SU-DHL-6 (cell line): ENCODE measurements at regions not wholly inside any gene's neighbourhood (a gene's known extent, or its start where the extent isn't known, plus 50 kb on each side); places are given as distances from the start of the nearest gene placed in this dataset.
"Not testable (repeated sequence)": the region's sequence is repeated elsewhere in the genome, so short reads cannot be mapped to it uniquely, and the experiment has no call there.

Experiments
- H2AFZ ChIP-seq: fragments of 200-600 bp; sonication (generic); 2 replicates; pipeline ENCODE4 v1.6.1; 2014; ENCODE audit warnings: low read depth, mild to moderate bottlenecking, moderate library complexity, mixed read lengths, antibody characterized with exemption, low read length; ENCODE audit not compliant: severe bottlenecking
- H3F3A ChIP-seq: fragments of 200-600 bp; shearing (Covaris generic); 2 replicates; pipeline ENCODE4 v1.6.0; 2016; ENCODE audit warnings: antibody characterized with exemption, mild to moderate bottlenecking; ENCODE audit not compliant: insufficient read depth
- H3K27ac ChIP-seq: fragments of 200-600 bp; sonication (generic); 2 replicates; pipeline ENCODE4 v1.5.1; 2016; ENCODE audit warnings: low read depth, mild to moderate bottlenecking, low read length, moderate library complexity, mixed read lengths
- H3K27me3 ChIP-seq: fragments of 200-600 bp; sonication (generic), shearing (Covaris generic); 2 replicates; pipeline ENCODE4 v1.6.0; 2014; ENCODE audit warnings: mild to moderate bottlenecking, low read length
- H3K36me3 ChIP-seq: fragments of 200-600 bp; sonication (generic); 2 replicates; pipeline ENCODE4 v1.6.1; 2014; ENCODE audit warnings: mild to moderate bottlenecking, low read length, mixed read lengths
- H3K4me2 ChIP-seq: fragments of 300-600, 200-600 bp; shearing (Covaris generic), sonication (generic); 2 replicates; pipeline ENCODE4 v1.6.0; 2014; ENCODE audit warnings: low read length, low read depth, mild to moderate bottlenecking; ENCODE audit not compliant: poor library complexity, severe bottlenecking
- H3K4me3 ChIP-seq: fragments of 200-600 bp; sonication (generic); 2 replicates; pipeline ENCODE4 v1.5.1; 2014; ENCODE audit warnings: antibody characterized with exemption, low read length, mild to moderate bottlenecking, mixed read lengths; ENCODE audit not compliant: insufficient read depth, poor library complexity, severe bottlenecking
- H3K79me2 ChIP-seq: fragments of 200-600 bp; sonication (generic); 2 replicates; pipeline ENCODE4 v1.6.1; 2014; ENCODE audit warnings: mild to moderate bottlenecking, low read length, moderate library complexity; ENCODE audit not compliant: insufficient read depth
- H3K9ac ChIP-seq: fragments of 200-600 bp; sonication (generic); 2 replicates; pipeline ENCODE4 v1.7.0; 2014; ENCODE audit warnings: mild to moderate bottlenecking, low read length
- H3K9me2 ChIP-seq: fragments of 200-600 bp; sonication (generic); replicated peaks from 2 replicates; pipeline ENCODE4 v1.6.1; 2014; ENCODE audit warnings: low read length; ENCODE audit not compliant: insufficient read depth
- H3K9me3 ChIP-seq: fragments of 200-600 bp; sonication (generic); 2 replicates; pipeline ENCODE4 v1.6.1; 2014; ENCODE audit warnings: low read length, mixed read lengths; ENCODE audit not compliant: insufficient read depth
- H4K20me1 ChIP-seq: fragments of 200-600 bp; sonication (generic); 2 replicates; pipeline ENCODE4 v1.6.1; 2014; ENCODE audit warnings: low read depth, mild to moderate bottlenecking, antibody characterized with exemption, low read length, moderate library complexity, mixed read lengths
- EZH2phosphoT487 ChIP-seq: fragments of 200-600 bp; sonication (generic), shearing (Covaris generic); conservative IDR thresholded peaks from 2 replicates; pipeline ENCODE4 v1.6.1; 2018; ENCODE audit warnings: mild to moderate bottlenecking, antibody characterized with exemption, low read length, moderate library complexity, mixed read lengths
- TF ChIP-seq, protein P1 (sequence below): fragments of 200-600 bp; sonication (generic); IDR thresholded peaks from one replicate; pipeline ENCODE4 v1.5.1; 2017; ENCODE audit warnings: antibody characterized with exemption, mild to moderate bottlenecking, low read length, moderate library complexity; ENCODE audit not compliant: insufficient read depth, poor library complexity, severe bottlenecking

DNA sequence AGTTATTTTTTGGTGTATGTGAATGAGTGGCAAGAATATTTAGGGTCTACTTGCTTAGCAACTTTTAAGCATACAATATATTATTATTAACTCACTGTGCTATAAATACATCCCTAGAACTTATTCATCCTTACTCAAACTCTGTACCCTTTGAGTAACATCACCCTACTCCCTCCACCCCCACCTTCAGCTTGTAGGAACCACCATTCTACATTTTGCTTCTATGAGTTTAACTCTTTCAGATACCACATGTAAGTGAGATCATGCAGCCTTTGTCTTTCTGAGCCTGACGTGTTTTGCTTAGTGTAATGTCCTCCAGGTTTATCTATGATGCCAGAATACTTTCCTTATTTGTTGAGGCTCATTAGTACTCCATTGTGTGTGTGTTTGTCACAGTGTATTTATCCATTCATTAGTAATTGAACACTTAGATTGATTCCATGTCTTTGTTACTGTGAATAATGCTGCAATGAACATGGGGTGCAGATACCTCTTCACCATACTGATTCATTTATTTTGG is 526.9 kb downstream of the PYDC2 start:
- peaks cover 7% of the 10 kb centered on the region; the same call in 1 of the 2 replicates for H3K9me3 ChIP-seq
- H4K20me1 ChIP-seq, result no peaks in the 10 kb centered on the region

GRCh38 chr3:191993952-191994351 is 533.0 kb downstream of the PYDC2 start:
- H3K27ac ChIP-seq, result not testable (repeated sequence)

More for the DNA sequence above, 526.9 kb downstream of the PYDC2 start:
- H3K27ac ChIP-seq, result no peak overlapping the region
- H3F3A ChIP-seq, result no peaks in the 10 kb centered on the region
- no peak overlapping the region for H3K4me2 ChIP-seq
- no peak overlapping the region for H3K4me3 ChIP-seq
- TF ChIP-seq EZH2phosphoT487, result no peak
- TF ChIP-seq, protein P1, sequence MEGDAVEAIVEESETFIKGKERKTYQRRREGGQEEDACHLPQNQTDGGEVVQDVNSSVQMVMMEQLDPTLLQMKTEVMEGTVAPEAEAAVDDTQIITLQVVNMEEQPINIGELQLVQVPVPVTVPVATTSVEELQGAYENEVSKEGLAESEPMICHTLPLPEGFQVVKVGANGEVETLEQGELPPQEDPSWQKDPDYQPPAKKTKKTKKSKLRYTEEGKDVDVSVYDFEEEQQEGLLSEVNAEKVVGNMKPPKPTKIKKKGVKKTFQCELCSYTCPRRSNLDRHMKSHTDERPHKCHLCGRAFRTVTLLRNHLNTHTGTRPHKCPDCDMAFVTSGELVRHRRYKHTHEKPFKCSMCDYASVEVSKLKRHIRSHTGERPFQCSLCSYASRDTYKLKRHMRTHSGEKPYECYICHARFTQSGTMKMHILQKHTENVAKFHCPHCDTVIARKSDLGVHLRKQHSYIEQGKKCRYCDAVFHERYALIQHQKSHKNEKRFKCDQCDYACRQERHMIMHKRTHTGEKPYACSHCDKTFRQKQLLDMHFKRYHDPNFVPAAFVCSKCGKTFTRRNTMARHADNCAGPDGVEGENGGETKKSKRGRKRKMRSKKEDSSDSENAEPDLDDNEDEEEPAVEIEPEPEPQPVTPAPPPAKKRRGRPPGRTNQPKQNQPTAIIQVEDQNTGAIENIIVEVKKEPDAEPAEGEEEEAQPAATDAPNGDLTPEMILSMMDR, result no peak
- H3K36me3 ChIP-seq, result no peaks in the 10 kb centered on the region
- no peak overlapping the region for H3K9ac ChIP-seq
- no peak overlapping the region for H2AFZ ChIP-seq
- H3K27me3 ChIP-seq, result no peaks in the 10 kb centered on the region
- no peaks in the 10 kb centered on the region for H3K9me2 ChIP-seq
- no peaks in the 10 kb centered on the region for H3K79me2 ChIP-seq

GRCh38 chr3:191997093-191997492 is 536.1 kb downstream of the PYDC2 start:
- Histone ChIP-seq H3K36me3 (no peaks in the 10 kb centered on the region; the same call in 1 of the 2 replicates), H3K9ac (no peak overlapping the region), H3K4me3 (no peak overlapping the region), H3K27ac (no peak overlapping the region), H4K20me1 (no peaks in the 10 kb centered on the region), H3K9me3 (peaks cover 9% of the 10 kb centered on the region; the same call in 1 of the 2 replicates), H3K9me2 (no peaks in the 10 kb centered on the region), H3K79me2 (no peaks in the 10 kb centered on the region), H3K27me3 (no peaks in the 10 kb centered on the region), H3F3A (no peaks in the 10 kb centered on the region), H2AFZ (no peak overlapping the region), H3K4me2 (no peak overlapping the region)
- TF ChIP-seq EZH2phosphoT487, result no peak
- TF ChIP-seq, protein P1, result no peak

More at GRCh38 chr3:191993952-191994351, 533.0 kb downstream of the PYDC2 start:
- not testable (repeated sequence) for H3K79me2 ChIP-seq, H3K4me2 ChIP-seq, H3K27me3 ChIP-seq, H3F3A ChIP-seq, H3K4me3 ChIP-seq, H4K20me1 ChIP-seq, H3K9me2 ChIP-seq, H3K9ac ChIP-seq, H2AFZ ChIP-seq, H3K36me3 ChIP-seq
- peaks cover 16% of the 10 kb centered on the region; the same call in 1 of the 2 replicates for H3K9me3 ChIP-seq

- no peaks in the 10 kb centered on the region; the same call in 1 of the 2 replicates for H3K36me3 ChIP-seq
- H3K9ac ChIP-seq, result no peak overlapping the region
- no peaks in the 10 kb centered on the region for H4K20me1 ChIP-seq
- no peaks in the 10 kb centered on the region for H3K79me2 ChIP-seq
- no peak overlapping the region for H3K4me2 ChIP-seq
- H3K27me3 ChIP-seq, result no peaks in the 10 kb centered on the region
- H3K9me3 ChIP-seq, result peaks cover 9% of the 10 kb centered on the region; the same call in 1 of the 2 replicates
- no peaks in the 10 kb centered on the region for H3K9me2 ChIP-seq
- no peak overlapping the region for H2AFZ ChIP-seq
- TF ChIP-seq, protein P1, result no peak
- no peak for TF ChIP-seq EZH2phosphoT487
- no peaks in the 10 kb centered on the region for H3F3A ChIP-seq
- H3K27ac ChIP-seq, result no peak overlapping the region
- no peak overlapping the region for H3K4me3 ChIP-seq
Measured at GRCh38 chr3:191997579-191998268, 536.8 kb downstream of the PYDC2 start.
